Gastroesophageal sphincter (tissue), 3 donors: ENCODE measurements at regions not wholly inside any gene's neighbourhood (a gene's known extent, or its start where the extent isn't known, plus 50 kb on each side); places are given as distances from the start of the nearest gene placed in this dataset.

ENCODE experiments used
- EP300 ChIP-seq: sonication (generic); formaldehyde crosslinking; IDR thresholded peaks from one replicate; pipeline ENCODE4 v1.6.1; 2017; ENCODE audit warnings: antibody characterized with exemption, mild to moderate bottlenecking
- POLR2A ChIP-seq, 2 donors: fragments of 450-650 bp; IDR thresholded peaks; one replicate each; pipeline ENCODE4 v1.6.1; 2017; ENCODE audit warnings: antibody characterized with exemption in 2 of 2, mild to moderate bottlenecking in 2 of 2, moderate library complexity in 1 of 2
- POLR2AphosphoS5 ChIP-seq: sonication (generic); formaldehyde crosslinking; IDR thresholded peaks from one replicate; pipeline ENCODE4 v1.6.1; 2017; ENCODE audit warnings: antibody characterized with exemption
- TF ChIP-seq, protein P1 (sequence below), 4 experiments: fragments of 200-600 bp in 2 of 4; fragments of 450-650 bp in 2 of 4; sonication (generic) in 1 of 4; IDR thresholded peaks; one replicate each; pipeline ENCODE4 v1.5.1; 2017 to 2019; ENCODE audit warnings: antibody characterized with exemption in 4 of 4, mild to moderate bottlenecking in 2 of 4, moderate library complexity in 2 of 4

DNA sequence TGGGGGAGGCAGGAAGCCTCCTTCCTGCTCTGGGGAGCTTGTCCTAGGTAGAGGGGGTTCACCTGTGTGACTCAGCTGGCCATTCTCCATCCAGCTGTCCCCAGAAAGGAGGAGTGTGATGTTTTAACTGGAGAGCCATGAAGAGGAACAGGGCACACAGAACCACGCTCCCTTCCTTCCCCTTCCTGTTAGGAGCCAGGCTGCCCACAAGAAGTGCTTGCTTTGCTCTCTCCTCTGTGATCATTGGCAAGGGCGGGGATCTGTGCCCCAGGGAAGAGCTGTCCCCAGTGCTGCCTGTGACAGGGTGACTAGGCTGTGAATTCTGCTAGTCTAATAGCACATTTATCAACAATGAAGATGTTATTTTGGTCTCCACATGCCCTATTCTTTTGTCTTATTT, 169.6 kb upstream of the GATB start:
- TF ChIP-seq, protein P1, sequence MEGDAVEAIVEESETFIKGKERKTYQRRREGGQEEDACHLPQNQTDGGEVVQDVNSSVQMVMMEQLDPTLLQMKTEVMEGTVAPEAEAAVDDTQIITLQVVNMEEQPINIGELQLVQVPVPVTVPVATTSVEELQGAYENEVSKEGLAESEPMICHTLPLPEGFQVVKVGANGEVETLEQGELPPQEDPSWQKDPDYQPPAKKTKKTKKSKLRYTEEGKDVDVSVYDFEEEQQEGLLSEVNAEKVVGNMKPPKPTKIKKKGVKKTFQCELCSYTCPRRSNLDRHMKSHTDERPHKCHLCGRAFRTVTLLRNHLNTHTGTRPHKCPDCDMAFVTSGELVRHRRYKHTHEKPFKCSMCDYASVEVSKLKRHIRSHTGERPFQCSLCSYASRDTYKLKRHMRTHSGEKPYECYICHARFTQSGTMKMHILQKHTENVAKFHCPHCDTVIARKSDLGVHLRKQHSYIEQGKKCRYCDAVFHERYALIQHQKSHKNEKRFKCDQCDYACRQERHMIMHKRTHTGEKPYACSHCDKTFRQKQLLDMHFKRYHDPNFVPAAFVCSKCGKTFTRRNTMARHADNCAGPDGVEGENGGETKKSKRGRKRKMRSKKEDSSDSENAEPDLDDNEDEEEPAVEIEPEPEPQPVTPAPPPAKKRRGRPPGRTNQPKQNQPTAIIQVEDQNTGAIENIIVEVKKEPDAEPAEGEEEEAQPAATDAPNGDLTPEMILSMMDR (IDR thresholded peaks at IDR 0.05) = no peak
- TF ChIP-seq POLR2AphosphoS5 (no peak), POLR2A (IDR thresholded peaks at IDR 0.05) (no peak), EP300 (no peak)
